ENCODE measurements at regions not wholly inside any gene's neighbourhood (a gene's known extent, or its start where the extent isn't known, plus 50 kb on each side); places are given as distances from the start of the nearest gene placed in this dataset.
A peak's percentile ranks its signal among the peaks of the same experiment; 100 is the strongest.
"Not testable (repeated sequence)": the region's sequence is repeated elsewhere in the genome, so short reads cannot be mapped to it uniquely, and the experiment has no call there.

DNA sequence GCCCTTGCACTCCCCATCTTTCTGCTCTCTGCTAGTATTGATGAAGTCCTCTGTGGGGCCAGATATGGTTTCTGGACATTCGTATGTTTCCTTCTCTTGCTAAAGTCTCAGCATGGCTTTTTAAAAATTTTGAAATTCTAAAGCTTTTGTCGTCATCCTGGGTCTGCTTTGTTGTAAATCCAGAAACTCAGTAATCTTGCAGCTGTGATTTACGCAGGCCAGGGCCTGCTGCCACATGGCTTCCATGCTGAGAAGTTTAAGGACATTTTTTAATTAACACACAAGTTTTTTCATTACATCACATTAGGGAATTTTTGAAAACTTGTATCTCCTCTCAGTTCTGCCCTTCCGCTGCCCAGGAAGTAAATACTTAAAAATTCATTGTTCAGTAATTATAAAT is 686.1 kb upstream of the IGFBP3 start:
- H3K9me3 Mint-ChIP-seq: no peaks in the 10 kb centered on the region
- H3K36me3 Mint-ChIP-seq (ENCODE audit: low read depth): no peaks in the 10 kb centered on the region
- peaks cover 54% of the 10 kb centered on the region for H3K4me1 Mint-ChIP-seq
- TF ChIP-seq, protein P1, sequence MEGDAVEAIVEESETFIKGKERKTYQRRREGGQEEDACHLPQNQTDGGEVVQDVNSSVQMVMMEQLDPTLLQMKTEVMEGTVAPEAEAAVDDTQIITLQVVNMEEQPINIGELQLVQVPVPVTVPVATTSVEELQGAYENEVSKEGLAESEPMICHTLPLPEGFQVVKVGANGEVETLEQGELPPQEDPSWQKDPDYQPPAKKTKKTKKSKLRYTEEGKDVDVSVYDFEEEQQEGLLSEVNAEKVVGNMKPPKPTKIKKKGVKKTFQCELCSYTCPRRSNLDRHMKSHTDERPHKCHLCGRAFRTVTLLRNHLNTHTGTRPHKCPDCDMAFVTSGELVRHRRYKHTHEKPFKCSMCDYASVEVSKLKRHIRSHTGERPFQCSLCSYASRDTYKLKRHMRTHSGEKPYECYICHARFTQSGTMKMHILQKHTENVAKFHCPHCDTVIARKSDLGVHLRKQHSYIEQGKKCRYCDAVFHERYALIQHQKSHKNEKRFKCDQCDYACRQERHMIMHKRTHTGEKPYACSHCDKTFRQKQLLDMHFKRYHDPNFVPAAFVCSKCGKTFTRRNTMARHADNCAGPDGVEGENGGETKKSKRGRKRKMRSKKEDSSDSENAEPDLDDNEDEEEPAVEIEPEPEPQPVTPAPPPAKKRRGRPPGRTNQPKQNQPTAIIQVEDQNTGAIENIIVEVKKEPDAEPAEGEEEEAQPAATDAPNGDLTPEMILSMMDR (IDR thresholded peaks at IDR 0.05; ENCODE audit: unreplicated experiment in 3 of 3): no peak
- H3K4me3 Mint-ChIP-seq: no peak overlapping the region
- peak overlapping the region; percentile 18 to 37 (median 34) for H3K27ac Mint-ChIP-seq
- H3K27me3 Mint-ChIP-seq (ENCODE audit: low read depth): no peaks in the 10 kb centered on the region

DNA sequence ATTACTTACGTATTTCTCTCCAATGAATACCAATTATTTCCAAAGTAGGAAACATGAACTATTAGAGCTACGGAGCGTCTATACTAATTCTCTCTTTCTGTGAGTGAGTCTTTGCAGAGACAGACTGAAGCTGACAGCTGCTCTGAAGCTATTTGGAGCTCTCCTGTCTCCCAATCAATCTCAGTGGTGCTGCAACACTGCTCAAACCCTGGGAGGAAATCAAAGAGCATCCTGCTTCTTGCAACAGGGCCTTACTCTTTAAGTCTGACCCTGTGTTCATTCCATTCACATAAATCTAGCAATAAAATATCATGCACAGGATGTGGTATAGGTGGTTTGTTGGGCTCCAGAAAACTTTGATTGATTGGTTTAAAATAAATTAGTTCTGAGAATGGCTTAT is 685.7 kb upstream of the IGFBP3 start:
- Mint-ChIP-seq H3K4me3 (no peak overlapping the region), H3K27ac (peak overlapping the region; percentile 18 to 37 (median 34)), H3K9me3 (no peaks in the 10 kb centered on the region), H3K36me3 (ENCODE audit: low read depth) (no peaks in the 10 kb centered on the region), H3K27me3 (ENCODE audit: low read depth) (no peaks in the 10 kb centered on the region), H3K4me1 (peaks cover 56% of the 10 kb centered on the region)
- TF ChIP-seq, protein P1 (IDR thresholded peaks at IDR 0.05; ENCODE audit: unreplicated experiment in 3 of 3): no peak

DNA sequence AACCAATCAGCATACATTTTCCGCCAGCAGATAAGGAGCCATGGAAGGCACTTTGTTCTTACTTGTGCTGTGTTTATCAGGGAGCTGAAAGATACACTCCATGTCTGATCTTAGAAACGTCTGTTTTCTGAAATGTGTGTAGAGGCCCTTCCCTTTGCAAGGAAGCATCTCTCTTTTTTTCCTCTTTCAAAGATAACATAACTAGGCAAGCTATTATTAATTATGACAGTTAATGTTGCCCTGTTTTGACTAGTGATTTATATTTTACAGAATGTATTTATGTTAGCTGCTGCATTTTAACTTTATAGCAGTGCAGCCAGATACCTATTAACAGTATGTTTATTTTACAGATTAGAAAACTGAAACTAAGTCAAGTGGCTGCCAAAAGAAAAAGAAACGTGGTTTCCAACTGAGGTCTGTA is 683.2 kb upstream of the IGFBP3 start:
- peak overlapping the region; percentile 93 to 96 (median 95) for H3K27ac Mint-ChIP-seq
- H3K4me3 Mint-ChIP-seq: no peak overlapping the region
- no peaks in the 10 kb centered on the region for H3K36me3 Mint-ChIP-seq (ENCODE audit: low read depth)
- TF ChIP-seq, protein P1 (IDR thresholded peaks at IDR 0.05; ENCODE audit: unreplicated experiment in 3 of 3): no peak
- H3K27me3 Mint-ChIP-seq (ENCODE audit: low read depth): no peaks in the 10 kb centered on the region
- no peaks in the 10 kb centered on the region for H3K9me3 Mint-ChIP-seq
- H3K4me1 Mint-ChIP-seq: peaks cover 43% of the 10 kb centered on the region

DNA sequence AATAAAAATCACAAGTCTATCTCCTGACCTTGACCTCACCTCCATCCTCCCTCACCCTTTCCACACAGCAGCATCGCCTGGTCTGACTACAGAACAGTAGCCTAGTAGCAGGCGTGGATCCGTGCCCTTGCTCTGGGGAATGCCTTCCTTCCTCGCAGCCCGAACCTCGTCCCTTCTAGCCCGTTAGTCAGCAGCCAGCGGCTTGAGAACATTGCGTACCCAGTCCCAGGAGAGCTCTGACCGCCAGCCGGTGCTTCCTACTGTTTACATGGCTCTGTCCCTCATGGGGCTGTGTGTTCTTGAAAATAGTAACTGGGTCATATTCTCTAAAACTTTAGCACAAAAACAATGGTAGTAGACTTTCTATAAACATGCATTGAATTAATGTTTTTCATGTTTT is 682.7 kb upstream of the IGFBP3 start:
- TF ChIP-seq, protein P1 (IDR thresholded peaks at IDR 0.05; ENCODE audit: unreplicated experiment in 3 of 3): no peak
- H3K36me3 Mint-ChIP-seq (ENCODE audit: low read depth): no peaks in the 10 kb centered on the region
- H3K4me1 Mint-ChIP-seq: peaks cover 39% of the 10 kb centered on the region
- H3K27me3 Mint-ChIP-seq (ENCODE audit: low read depth): no peaks in the 10 kb centered on the region
- H3K9me3 Mint-ChIP-seq: no peaks in the 10 kb centered on the region
- H3K27ac Mint-ChIP-seq: peak overlapping the region; percentile 93 to 96 (median 95)
- H3K4me3 Mint-ChIP-seq: no peak overlapping the region

DNA sequence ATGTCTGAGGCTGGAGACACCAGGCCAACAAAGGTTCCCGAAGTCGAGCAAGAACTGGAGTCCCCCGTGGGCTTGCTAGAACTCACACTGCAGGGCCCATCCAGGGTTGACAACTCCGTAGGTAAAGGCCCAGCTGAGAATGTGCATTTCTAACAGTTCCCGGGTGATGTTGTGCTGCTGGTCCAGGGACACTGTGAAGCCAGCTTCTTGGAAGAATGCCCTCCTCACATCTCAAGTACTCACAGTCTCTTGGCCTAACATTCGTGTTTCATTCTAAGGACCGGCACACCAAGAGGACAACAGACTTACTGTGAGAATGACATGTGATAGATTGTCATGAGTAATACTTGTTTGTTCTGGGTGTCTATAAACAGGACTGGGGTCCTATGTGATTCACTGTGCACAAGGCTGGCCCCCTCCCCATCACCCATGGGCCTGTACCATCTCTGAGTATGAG is 682.3 kb upstream of the IGFBP3 start:
- no peaks in the 10 kb centered on the region for H3K36me3 Mint-ChIP-seq (ENCODE audit: low read depth)

DNA sequence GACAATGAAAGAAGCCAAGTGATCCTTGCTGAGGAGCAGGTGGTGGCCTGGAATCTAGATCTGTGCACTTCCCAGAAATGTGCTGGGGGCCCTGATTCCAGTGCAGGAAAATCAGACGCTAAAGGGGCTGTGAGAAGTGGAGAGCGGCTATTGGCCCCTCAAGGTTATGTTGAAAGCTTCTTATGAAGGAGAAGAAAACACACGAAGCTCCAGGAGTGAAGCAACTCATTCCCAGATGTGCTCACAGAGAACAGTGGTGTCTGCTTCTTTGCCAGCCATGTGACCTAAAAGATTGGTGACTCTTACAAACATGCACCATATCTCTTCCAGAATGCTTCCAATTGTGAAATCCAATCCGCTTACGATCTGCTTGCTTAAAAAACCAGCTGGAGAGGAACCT is 679.3 kb upstream of the IGFBP3 start:
- Mint-ChIP-seq H3K4me3 (no peak overlapping the region), H3K9me3 (peaks cover 5% of the 10 kb centered on the region), H3K27ac (no peak overlapping the region), H3K4me1 (peaks cover 24% of the 10 kb centered on the region), H3K27me3 (ENCODE audit: low read depth) (no peaks in the 10 kb centered on the region), H3K36me3 (ENCODE audit: low read depth) (no peaks in the 10 kb centered on the region)
- TF ChIP-seq, protein P1 (IDR thresholded peaks at IDR 0.05; ENCODE audit: unreplicated experiment in 3 of 3): no peak

More for the DNA sequence above, 682.3 kb upstream of the IGFBP3 start:
- Mint-ChIP-seq H3K4me3 (no peak overlapping the region), H3K9me3 (no peaks in the 10 kb centered on the region), H3K4me1 (peaks cover 39% of the 10 kb centered on the region), H3K27ac (peak overlapping the region; percentile 93 to 96 (median 95)), H3K27me3 (ENCODE audit: low read depth) (no peaks in the 10 kb centered on the region)
- TF ChIP-seq, protein P1 (IDR thresholded peaks at IDR 0.05; ENCODE audit: unreplicated experiment in 3 of 3): no peak

DNA sequence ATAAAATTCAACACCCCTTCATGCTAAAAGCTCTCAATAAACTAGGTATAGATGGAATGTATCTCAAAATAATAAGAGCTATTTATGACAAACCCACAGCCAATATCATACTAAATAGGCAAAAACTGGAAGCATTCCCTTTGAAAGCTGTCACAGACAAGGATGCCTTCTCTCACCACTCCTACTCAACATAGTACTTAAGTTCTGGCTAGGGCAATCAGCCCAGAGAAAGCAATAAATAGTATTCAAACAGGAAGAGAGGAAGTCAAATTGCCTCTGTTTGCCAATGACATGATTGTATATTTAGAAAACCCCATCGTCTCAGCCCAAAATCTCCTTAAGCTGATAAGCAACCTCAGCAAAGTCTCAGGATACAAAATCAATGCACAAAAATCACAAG is 673.8 kb upstream of the IGFBP3 start:
- not testable (repeated sequence) for H3K4me3 Mint-ChIP-seq; H3K36me3 Mint-ChIP-seq (ENCODE audit: low read depth); H3K27me3 Mint-ChIP-seq (ENCODE audit: low read depth); H3K4me1 Mint-ChIP-seq; H3K27ac Mint-ChIP-seq
- H3K9me3 Mint-ChIP-seq: peaks cover 37% of the 10 kb centered on the region

DNA sequence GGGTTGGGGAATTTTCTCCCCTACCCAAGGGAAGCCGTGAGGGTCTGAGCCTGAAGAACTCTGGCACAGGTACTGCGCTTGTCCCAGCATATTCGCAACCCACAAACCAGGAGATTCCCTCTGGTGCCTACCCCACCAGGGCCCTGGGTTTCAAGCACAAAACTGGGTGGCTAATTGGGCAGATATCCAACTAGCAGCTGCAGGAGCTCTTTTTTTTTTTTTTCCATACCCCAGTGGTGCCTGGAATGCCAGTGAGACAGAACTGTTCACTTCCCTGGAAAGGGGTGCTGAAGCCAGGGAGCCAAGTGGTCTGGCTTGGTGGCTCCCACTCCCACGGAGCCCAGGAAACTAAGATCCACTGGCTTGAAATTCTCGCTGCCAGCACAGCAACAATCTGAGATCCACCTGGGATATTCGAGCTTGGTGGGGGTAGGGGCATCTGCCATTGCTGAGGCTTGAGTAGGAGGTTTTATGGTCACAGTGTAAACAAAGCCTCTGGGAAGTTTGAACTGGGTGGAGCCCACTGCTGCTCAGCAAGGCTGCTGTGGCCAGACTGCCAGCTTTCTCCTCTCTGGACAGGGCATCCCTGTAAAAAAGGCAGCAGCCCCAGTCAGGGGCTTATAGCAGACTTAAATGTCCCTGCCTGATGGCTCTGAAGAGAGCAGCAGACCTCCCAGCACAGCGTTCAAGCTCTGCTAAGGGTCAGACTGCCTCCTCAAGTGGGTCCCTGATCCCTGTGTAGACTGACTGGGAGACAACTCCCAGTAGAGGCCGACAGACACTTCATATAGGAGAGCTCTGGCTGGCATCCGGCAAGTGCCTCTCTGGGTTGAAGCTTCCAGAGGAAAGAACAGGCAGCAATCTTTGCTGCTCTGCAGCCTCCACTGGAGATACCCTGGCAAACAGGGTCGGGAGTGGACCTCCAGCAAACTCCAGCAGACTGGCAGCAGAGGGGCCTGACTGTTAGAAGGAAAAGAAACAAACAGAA is 670.1 kb upstream of the IGFBP3 start:
- Mint-ChIP-seq H3K9me3 (peaks cover 40% of the 10 kb centered on the region), H3K4me1 (peaks cover 17% of the 10 kb centered on the region)
- not testable (repeated sequence) for H3K27ac Mint-ChIP-seq; H3K4me3 Mint-ChIP-seq; H3K36me3 Mint-ChIP-seq (ENCODE audit: low read depth); H3K27me3 Mint-ChIP-seq (ENCODE audit: low read depth)

All from nephron (organoid).